ENCODE measurements at regions not wholly inside any gene's neighbourhood (a gene's known extent, or its start where the extent isn't known, plus 50 kb on each side); places are given as distances from the start of the nearest gene placed in this dataset.

- intact Hi-C loops (cut with DNase I; ENCODE audit: low total_unique reads), result no loop called here
- Histone ChIP-seq H3K4me3 (no peak overlapping the region), H3K9me3 (peaks cover 0 to 10% (median 4%) of the 10 kb centered on the region in 8 donors), H3K4me1 (no peaks in the 10 kb centered on the region), H3K27me3 (replicated peaks in 1 of 7) (peaks cover 0 to 9% (median 0%) of the 10 kb centered on the region in 7 donors), H3K36me3 (no peaks in the 10 kb centered on the region), H3K27ac (no peak overlapping the region)
- TF ChIP-seq POLR2AphosphoS5 (IDR thresholded peaks at IDR 0.05), result no peak
- TF ChIP-seq CTCF (IDR thresholded peaks at IDR 0.05 in 8 of 11, conservative IDR thresholded peaks at IDR 0.05 in 3 of 11), result no peak
- TF ChIP-seq POLR2A (IDR thresholded peaks at IDR 0.05), result no peak
- WGBS, 5 donors, result 10 to 36% (median 30%) methylated on average over 1 of the region's 1 CpG
- no peak for DNase-seq
Observed at GRCh38 chr20:52682237-52682636, 289.9 kb upstream of the TSHZ2 start.

GRCh38 chr20:52681288-52681687 lies 290.9 kb upstream of the TSHZ2 start:
- H3K27ac ChIP-seq, result no peak overlapping the region
- peaks cover 0 to 7% (median 0%) of the 10 kb centered on the region in 8 donors for H3K9me3 ChIP-seq
- WGBS, 5 donors, result 67 to 86% (median 75%) methylated on average over 6 of the region's 6 CpGs
- no peak for DNase-seq
- TF ChIP-seq POLR2A (IDR thresholded peaks at IDR 0.05) (no peak), CTCF (IDR thresholded peaks at IDR 0.05 in 8 of 11, conservative IDR thresholded peaks at IDR 0.05 in 3 of 11) (no peak)
- H3K4me3 ChIP-seq, result no peak overlapping the region
- no peaks in the 10 kb centered on the region for H3K4me1 ChIP-seq
- intact Hi-C loops (cut with DNase I; ENCODE audit: low total_unique reads), result no loop called here
- no peaks in the 10 kb centered on the region for H3K36me3 ChIP-seq
- H3K27me3 ChIP-seq (replicated peaks in 1 of 7), result peaks cover 0 to 9% (median 0%) of the 10 kb centered on the region in 7 donors

GRCh38 chr20:52677216-52677615 lies 294.9 kb upstream of the TSHZ2 start:
- DNase-seq, result no peak
- intact Hi-C loops (cut with DNase I; ENCODE audit: low total_unique reads), result no loop called here
- Histone ChIP-seq H3K4me1 (no peaks in the 10 kb centered on the region), H3K4me3 (no peak overlapping the region), H3K27me3 (replicated peaks in 1 of 7) (no peaks in the 10 kb centered on the region), H3K9me3 (no peaks in the 10 kb centered on the region), H3K27ac (no peak overlapping the region), H3K36me3 (no peaks in the 10 kb centered on the region)
- 52 to 78% (median 69%) methylated on average over 2 of the region's 2 CpGs for WGBS, 5 donors
- TF ChIP-seq POLR2A (IDR thresholded peaks at IDR 0.05) (no peak), CTCF (IDR thresholded peaks at IDR 0.05 in 8 of 11, conservative IDR thresholded peaks at IDR 0.05 in 3 of 11) (no peak), POLR2AphosphoS5 (IDR thresholded peaks at IDR 0.05) (no peak)

- Histone ChIP-seq H3K9me3 (no peaks in the 10 kb centered on the region), H3K4me3 (no peak overlapping the region), H3K27me3 (replicated peaks in 1 of 7) (no peaks in the 10 kb centered on the region), H3K4me1 (no peaks in the 10 kb centered on the region), H3K27ac (no peak overlapping the region), H3K36me3 (no peaks in the 10 kb centered on the region)
- intact Hi-C loops (cut with DNase I; ENCODE audit: low total_unique reads), result no loop called here
- TF ChIP-seq POLR2AphosphoS5 (IDR thresholded peaks at IDR 0.05) (no peak), CTCF (IDR thresholded peaks at IDR 0.05 in 8 of 11, conservative IDR thresholded peaks at IDR 0.05 in 3 of 11) (no peak), POLR2A (IDR thresholded peaks at IDR 0.05) (no peak)
- 74 to 80% (median 75%) methylated on average over 13 of the region's 13 CpGs for WGBS, 5 donors
- no peak for DNase-seq
Observed at GRCh38 chr20:52676283-52676995, 295.7 kb upstream of the TSHZ2 start.

Measured in spleen (tissue), 11 donors.